Stimulated activated CD8-positive, alpha-beta memory T cell treated with anti-CD3 and anti-CD28 coated beads, Interleukin-15, amount 100 ng/mL, for 48 hours (primary cell): ENCODE measurements at regions not wholly inside any gene's neighbourhood (a gene's known extent, or its start where the extent isn't known, plus 50 kb on each side); places are given as distances from the start of the nearest gene placed in this dataset.
"Not testable (repeated sequence)": the region's sequence is repeated elsewhere in the genome, so short reads cannot be mapped to it uniquely, and the experiment has no call there.

Experiments
- DNase-seq, 2 donors: peaks; one replicate each; pipeline ENCODE4 v3.0.0-alpha.2; 2020; ENCODE audit warnings: low read depth in 2 of 2

- DNase-seq = no peak
Observed at GRCh38 chr4:19236473-19236872, 1015.2 kb upstream of the SLIT2 start.

GRCh38 chr4:19230906-19231545 lies 1020.7 kb upstream of the SLIT2 start:
- DNase-seq = no peak

GRCh38 chr4:19227701-19228100 lies 1024.0 kb upstream of the SLIT2 start:
- DNase-seq = no peak

GRCh38 chr4:19224820-19225219 lies 1026.9 kb upstream of the SLIT2 start:
- no peak for DNase-seq

- no peak for DNase-seq
Observed at GRCh38 chr4:19216476-19216875, 1035.2 kb upstream of the SLIT2 start.

GRCh38 chr4:19214591-19215186 lies 1037.0 kb upstream of the SLIT2 start:
- no peak for DNase-seq

- no peak for DNase-seq
Observed at GRCh38 chr4:19213388-19213787, 1038.3 kb upstream of the SLIT2 start.

GRCh38 chr4:19205853-19206252 lies 1045.9 kb upstream of the SLIT2 start:
- no peak for DNase-seq

- DNase-seq = not testable (repeated sequence)
Observed at GRCh38 chr4:19197838-19198237, 1053.9 kb upstream of the SLIT2 start.

- no peak for DNase-seq
Observed at GRCh38 chr4:19195696-19196095, 1056.0 kb upstream of the SLIT2 start.

- no peak for DNase-seq
Observed at GRCh38 chr4:19194672-19195071, 1057.0 kb upstream of the SLIT2 start.

GRCh38 chr4:19193274-19193981 lies 1058.3 kb upstream of the SLIT2 start:
- no peak for DNase-seq

- DNase-seq = no peak
Observed at GRCh38 chr4:19191979-19192650, 1059.6 kb upstream of the SLIT2 start.

GRCh38 chr4:19187691-19188090 lies 1064.0 kb upstream of the SLIT2 start:
- DNase-seq = no peak

GRCh38 chr4:19187096-19187495 lies 1064.6 kb upstream of the SLIT2 start:
- DNase-seq = no peak

- DNase-seq = not testable (repeated sequence)
Observed at GRCh38 chr4:19181631-19182030, 1070.1 kb upstream of the SLIT2 start.

GRCh38 chr4:19178835-19179234 lies 1072.9 kb upstream of the SLIT2 start:
- DNase-seq = no peak

GRCh38 chr4:19177616-19178015 lies 1074.1 kb upstream of the SLIT2 start:
- no peak for DNase-seq

GRCh38 chr4:19171832-19172231 lies 1079.9 kb upstream of the SLIT2 start:
- no peak for DNase-seq

- DNase-seq = no peak
Observed at GRCh38 chr4:19167311-19167710, 1084.4 kb upstream of the SLIT2 start.

GRCh38 chr4:19164334-19164733 lies 1087.4 kb upstream of the SLIT2 start:
- DNase-seq = no peak

- no peak for DNase-seq
Observed at GRCh38 chr4:19159874-19160273, 1091.8 kb upstream of the SLIT2 start.
